ENCODE measurements at regions not wholly inside any gene's neighbourhood (a gene's known extent, or its start where the extent isn't known, plus 50 kb on each side); places are given as distances from the start of the nearest gene placed in this dataset.

DNA sequence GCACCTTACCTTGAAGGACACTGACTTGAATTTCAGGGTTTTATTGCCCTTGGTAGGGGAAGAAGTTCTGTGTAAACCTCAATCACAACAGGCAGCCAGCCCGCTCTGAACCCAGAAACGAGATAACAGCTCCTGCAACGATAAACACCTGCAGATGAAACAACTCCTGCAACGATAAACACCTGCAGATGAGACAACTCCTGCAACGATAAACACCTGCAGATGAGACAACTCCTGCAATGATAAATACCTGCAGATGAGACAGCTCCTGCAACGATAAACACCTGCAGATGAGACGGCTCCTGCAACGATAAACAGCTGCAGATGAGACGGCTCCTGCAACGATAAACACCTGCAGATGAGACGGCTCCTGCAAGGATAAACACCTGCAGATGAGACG lies 54.0 kb upstream of the TBXT start:
- TF ChIP-seq, protein P1, sequence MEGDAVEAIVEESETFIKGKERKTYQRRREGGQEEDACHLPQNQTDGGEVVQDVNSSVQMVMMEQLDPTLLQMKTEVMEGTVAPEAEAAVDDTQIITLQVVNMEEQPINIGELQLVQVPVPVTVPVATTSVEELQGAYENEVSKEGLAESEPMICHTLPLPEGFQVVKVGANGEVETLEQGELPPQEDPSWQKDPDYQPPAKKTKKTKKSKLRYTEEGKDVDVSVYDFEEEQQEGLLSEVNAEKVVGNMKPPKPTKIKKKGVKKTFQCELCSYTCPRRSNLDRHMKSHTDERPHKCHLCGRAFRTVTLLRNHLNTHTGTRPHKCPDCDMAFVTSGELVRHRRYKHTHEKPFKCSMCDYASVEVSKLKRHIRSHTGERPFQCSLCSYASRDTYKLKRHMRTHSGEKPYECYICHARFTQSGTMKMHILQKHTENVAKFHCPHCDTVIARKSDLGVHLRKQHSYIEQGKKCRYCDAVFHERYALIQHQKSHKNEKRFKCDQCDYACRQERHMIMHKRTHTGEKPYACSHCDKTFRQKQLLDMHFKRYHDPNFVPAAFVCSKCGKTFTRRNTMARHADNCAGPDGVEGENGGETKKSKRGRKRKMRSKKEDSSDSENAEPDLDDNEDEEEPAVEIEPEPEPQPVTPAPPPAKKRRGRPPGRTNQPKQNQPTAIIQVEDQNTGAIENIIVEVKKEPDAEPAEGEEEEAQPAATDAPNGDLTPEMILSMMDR (IDR thresholded peaks at IDR 0.05) = no peak
- POLR2A ChIA-PET = no interaction called here
- Mint-ChIP-seq H3K4me3 (no peak overlapping the region), H3K9me3 (no peaks in the 10 kb centered on the region), H3K27ac (no peak overlapping the region), H3K36me3 (ENCODE audit: low read depth) (no peaks in the 10 kb centered on the region), H3K4me1 (ENCODE audit: low read depth) (no peaks in the 10 kb centered on the region), H3K27me3 (peaks cover 41% of the 10 kb centered on the region)
- CTCF ChIA-PET = no interaction called here
- Histone ChIP-seq H3K4me3 (ENCODE audit: low read length) (no peak overlapping the region), H3K36me3 (ENCODE audit: insufficient read depth, low read length) (no peaks in the 10 kb centered on the region), H3K27me3 (ENCODE audit: control insufficient read depth in 1 of 2, insufficient read depth in 2 of 2, low read length in 2 of 2) (peaks cover 7 to 8% of the 10 kb centered on the region in 2 experiments), H3K27ac (ENCODE audit: low read depth in 1 of 2, low read length in 2 of 2) (no peak overlapping the region), H3K4me1 (ENCODE audit: insufficient read depth, low read length) (peaks cover 11% of the 10 kb centered on the region), H3K9me3 (ENCODE audit: control insufficient read depth in 1 of 2, insufficient read depth in 1 of 2, low read length in 2 of 2) (peaks cover 0 to 5% of the 10 kb centered on the region in 2 experiments)
- intact Hi-C loops (cut with DNase I, micrococcal nuclease) = no loop called here
- DNase-seq (no peak), ATAC-seq (ENCODE audit: poor library complexity) (no peak)

DNA sequence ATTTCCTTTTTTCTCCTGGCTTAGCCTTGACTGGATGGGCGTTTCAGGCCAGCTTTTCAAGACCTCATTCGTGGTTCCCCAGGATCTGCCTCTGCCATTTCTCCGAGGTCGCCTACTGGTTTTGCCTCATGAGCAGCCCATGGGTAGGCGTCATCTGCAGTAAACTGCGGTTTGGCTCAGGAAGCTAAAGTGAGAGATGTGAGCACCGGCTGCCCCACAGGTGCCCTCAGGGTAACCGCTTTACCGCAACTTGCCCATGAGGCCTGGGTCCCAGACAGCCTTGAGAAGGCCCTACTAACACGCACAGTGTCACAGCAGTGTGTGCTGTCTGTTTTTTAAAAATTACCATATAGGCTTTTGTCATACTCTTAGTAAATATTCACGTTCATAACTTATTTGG lies 53.4 kb upstream of the TBXT start:
- Mint-ChIP-seq H3K4me1 (ENCODE audit: low read depth) (no peaks in the 10 kb centered on the region), H3K4me3 (no peak overlapping the region), H3K27ac (no peak overlapping the region), H3K27me3 (peaks cover 36% of the 10 kb centered on the region), H3K36me3 (ENCODE audit: low read depth) (no peaks in the 10 kb centered on the region), H3K9me3 (no peaks in the 10 kb centered on the region)
- H3K27me3 ChIP-seq (ENCODE audit: control insufficient read depth in 1 of 2, insufficient read depth in 2 of 2, low read length in 2 of 2) = peaks cover 1 to 4% of the 10 kb centered on the region in 2 experiments
- DNase-seq (peak in 7 of 14 experiments; percentile 7 to 66 (median 27)), ATAC-seq (ENCODE audit: poor library complexity) (no peak)
- intact Hi-C loops (cut with DNase I, micrococcal nuclease) = no loop called here
- H3K27ac ChIP-seq (ENCODE audit: low read depth in 1 of 2, low read length in 2 of 2) = no peak overlapping the region
- TF ChIP-seq, protein P1 (IDR thresholded peaks at IDR 0.05) = no peak
- H3K4me3 ChIP-seq (ENCODE audit: low read length) = no peak overlapping the region
- H3K9me3 ChIP-seq (ENCODE audit: control insufficient read depth in 1 of 2, insufficient read depth in 1 of 2, low read length in 2 of 2) = peaks cover 0 to 5% of the 10 kb centered on the region in 2 experiments
- ChIA-PET POLR2A (no interaction called here), CTCF (no interaction called here)
- H3K4me1 ChIP-seq (ENCODE audit: insufficient read depth, low read length) = peaks cover 11% of the 10 kb centered on the region
- H3K36me3 ChIP-seq (ENCODE audit: insufficient read depth, low read length) = no peaks in the 10 kb centered on the region
